AG09309 (cell line): ENCODE measurements at regions not wholly inside any gene's neighbourhood (a gene's known extent, or its start where the extent isn't known, plus 50 kb on each side); places are given as distances from the start of the nearest gene placed in this dataset.
A peak's percentile ranks its signal among the peaks of the same experiment; 100 is the strongest.

Experiments used
- DNase-seq: peaks from one replicate; pipeline ENCODE4 v3.0.0-alpha.2; 2010; ENCODE audit warnings: low read depth
- H3K4me3 ChIP-seq: 2 replicates; pipeline ENCODE4 v1.5.1; 2011; ENCODE audit warnings: mild to moderate bottlenecking, low read depth, low read length, moderate library complexity; ENCODE audit not compliant: control insufficient read depth
- TF ChIP-seq, protein P1 (sequence below): IDR thresholded peaks from 2 replicates; pipeline ENCODE4 v1.5.1; 2011; ENCODE audit warnings: mild to moderate bottlenecking, low read depth, low read length, inconsistent platforms; ENCODE audit not compliant: insufficient read depth, control insufficient read depth; ENCODE audit errors: missing control alignments

DNA sequence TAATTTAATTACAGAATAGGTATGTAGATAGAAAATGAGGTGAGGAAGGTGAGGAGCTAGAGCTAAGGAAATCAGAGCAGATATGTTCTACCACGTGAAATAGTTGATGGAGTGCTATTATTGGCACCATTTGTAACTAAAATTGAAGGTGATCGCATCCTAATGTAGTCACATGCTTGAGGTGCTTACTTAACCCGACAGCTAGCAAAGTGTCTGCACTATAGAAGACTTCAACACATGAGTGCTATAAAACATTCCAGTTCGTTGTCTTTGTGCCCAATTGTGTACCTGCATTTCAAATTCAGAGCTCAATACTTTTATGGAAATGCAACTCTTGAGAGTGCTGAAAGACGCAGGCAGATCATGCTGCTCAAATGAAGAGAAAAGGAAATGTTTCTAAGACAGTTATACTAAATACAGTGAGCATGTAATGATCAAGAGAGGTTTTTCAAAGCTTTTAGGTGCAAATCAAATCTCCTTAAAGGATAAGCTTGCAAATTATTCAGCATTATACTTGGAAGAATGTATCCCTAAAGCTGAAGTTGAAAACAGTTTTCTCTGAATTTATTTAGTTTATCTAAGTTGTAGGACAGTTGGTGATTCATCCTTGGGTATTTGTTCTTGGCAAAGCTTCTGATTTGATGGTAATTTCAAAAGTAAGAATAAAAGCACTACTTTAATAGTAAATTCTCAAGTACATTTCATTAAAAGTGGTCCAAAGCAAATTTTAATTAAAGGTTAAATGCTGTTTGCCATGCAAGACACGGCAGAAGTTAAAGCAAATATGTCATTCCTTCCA lies 223.9 kb upstream of the EPHA5 start:
- TF ChIP-seq, protein P1, sequence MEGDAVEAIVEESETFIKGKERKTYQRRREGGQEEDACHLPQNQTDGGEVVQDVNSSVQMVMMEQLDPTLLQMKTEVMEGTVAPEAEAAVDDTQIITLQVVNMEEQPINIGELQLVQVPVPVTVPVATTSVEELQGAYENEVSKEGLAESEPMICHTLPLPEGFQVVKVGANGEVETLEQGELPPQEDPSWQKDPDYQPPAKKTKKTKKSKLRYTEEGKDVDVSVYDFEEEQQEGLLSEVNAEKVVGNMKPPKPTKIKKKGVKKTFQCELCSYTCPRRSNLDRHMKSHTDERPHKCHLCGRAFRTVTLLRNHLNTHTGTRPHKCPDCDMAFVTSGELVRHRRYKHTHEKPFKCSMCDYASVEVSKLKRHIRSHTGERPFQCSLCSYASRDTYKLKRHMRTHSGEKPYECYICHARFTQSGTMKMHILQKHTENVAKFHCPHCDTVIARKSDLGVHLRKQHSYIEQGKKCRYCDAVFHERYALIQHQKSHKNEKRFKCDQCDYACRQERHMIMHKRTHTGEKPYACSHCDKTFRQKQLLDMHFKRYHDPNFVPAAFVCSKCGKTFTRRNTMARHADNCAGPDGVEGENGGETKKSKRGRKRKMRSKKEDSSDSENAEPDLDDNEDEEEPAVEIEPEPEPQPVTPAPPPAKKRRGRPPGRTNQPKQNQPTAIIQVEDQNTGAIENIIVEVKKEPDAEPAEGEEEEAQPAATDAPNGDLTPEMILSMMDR: no peak
- H3K4me3 ChIP-seq: no peak overlapping the region
- DNase-seq: no peak

DNA sequence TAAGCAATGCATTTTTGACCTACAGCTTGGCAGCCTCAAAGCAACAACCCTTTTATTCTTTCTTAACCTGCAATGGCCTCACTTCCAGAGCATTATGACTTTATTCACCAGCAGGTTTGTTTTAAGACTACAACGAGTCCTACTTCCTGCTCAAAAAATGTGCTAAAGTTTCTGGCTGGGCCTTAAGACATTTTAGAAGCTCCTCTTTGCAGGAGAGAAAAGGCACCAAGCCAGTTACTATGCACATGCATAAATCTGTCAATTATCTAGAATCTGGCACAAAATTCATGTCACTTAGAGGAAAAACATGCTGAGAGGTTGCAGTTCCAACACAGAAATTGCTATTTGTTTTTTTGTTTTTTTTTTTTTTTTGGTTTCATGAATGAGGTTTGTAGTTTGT lies 223.0 kb upstream of the EPHA5 start:
- no peak for DNase-seq
- H3K4me3 ChIP-seq: no peak overlapping the region
- TF ChIP-seq, protein P1: no peak

DNA sequence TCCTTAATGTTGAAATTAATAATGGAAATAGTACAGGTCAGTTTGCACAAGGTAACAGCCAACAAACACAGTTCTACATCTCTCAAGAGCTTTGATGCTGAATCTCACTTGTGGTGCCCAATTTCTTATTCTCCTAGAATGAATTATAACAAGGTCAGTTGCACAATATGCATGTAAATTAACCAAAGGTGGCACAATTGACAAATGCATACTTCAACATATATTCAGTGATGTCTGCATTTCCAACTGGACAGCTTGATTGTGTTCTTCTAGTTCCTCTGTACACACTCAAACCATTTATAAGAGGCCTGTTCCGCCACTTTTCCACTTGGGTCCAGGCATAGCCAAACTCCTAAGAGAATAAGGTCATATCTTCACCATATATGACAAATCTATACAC lies 210.3 kb upstream of the EPHA5 start:
- TF ChIP-seq, protein P1: no peak
- DNase-seq: no peak
- no peak overlapping the region for H3K4me3 ChIP-seq

DNA sequence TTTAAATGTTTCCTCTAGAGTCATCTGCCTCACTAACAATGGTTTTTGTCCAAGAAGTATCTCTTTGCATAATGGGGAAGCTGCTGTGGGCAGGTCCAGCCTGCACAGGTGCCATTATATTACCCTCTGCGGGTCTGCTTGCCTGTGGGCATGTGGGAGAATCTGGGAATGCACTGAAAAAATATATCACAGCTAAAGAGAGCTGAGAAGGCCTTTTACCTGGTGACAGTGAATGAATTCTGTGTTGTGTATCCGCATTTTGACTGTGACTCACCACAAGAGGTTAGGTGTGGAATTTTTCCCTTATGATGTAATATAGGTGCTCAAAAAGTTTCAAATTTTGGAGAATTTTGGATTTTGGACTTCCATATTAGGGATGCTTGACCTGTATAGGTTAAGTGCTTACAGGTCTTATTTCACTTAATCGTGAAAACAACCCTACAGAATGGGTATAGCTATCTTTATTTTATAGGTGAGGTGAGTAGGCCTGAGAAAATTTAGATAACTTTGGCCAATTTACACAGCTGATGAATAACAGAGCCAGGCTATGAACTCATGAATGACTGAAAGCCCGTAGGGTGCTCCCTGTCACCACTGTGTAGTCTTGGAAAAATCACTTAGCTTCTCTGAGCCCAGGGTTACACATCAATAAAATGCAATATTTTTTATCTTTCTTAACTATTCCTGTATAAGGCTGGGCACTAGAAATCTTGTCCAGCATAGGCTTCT lies 198.0 kb upstream of the EPHA5 start:
- TF ChIP-seq, protein P1: no peak
- no peak for DNase-seq
- no peak overlapping the region for H3K4me3 ChIP-seq

DNA sequence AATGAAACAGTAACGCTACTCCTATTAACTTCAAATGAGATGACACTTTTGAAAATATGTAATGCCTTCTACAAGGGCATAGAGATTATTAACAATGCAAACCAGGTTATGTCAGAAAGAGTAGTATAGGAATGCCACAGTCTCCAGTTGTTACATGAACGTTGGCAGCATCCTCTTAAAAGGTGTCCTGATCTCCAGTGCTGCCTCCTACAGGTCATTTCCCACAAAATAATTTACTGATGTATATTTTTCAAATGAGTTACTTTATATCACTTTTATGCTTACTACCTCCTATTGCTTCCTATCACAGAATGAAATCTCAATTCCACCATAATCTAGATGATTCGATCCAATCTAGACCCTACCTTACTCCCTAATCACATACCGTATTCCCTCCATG lies 195.2 kb upstream of the EPHA5 start:
- no peak for DNase-seq
- TF ChIP-seq, protein P1: peak; percentile 26
- no peak overlapping the region for H3K4me3 ChIP-seq

DNA sequence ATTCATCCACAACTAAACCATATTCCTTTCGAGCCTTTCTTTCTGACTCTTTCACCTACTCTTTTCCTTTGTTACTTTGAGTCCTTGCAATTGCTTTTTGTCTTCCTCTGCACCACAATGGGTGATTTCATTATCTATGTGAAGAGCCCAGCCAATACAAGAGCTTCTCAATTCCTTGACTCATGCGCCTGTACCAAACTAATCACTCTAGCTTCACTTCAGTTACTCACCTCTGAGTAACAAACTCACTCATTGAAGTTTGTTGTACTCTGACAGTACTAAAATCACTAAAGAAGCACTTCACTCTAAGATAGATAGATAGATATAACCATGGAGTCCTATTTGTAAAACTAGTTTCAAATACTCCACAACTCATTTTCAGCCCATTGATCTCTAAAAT lies 191.7 kb upstream of the EPHA5 start:
- TF ChIP-seq, protein P1: no peak
- no peak overlapping the region for H3K4me3 ChIP-seq
- no peak for DNase-seq
